Activated CD8-positive, alpha-beta T cell treated with anti-CD3 and anti-CD28 coated beads for 36 hours (primary cell): ENCODE measurements at regions not wholly inside any gene's neighbourhood (a gene's known extent, or its start where the extent isn't known, plus 50 kb on each side); places are given as distances from the start of the nearest gene placed in this dataset.

Experiments
- ATAC-seq: fragments of 200-7000 bp; cut with Tn5 transposase; one replicate; pipeline ENCODE4 v1.10.0; 2021; ENCODE audit warnings: mild to moderate bottlenecking, moderate library complexity
- CTCF ChIA-PET: fragments of 350-600 bp; sonication (Branson Sonifier 250); formaldehyde crosslinking; loops from one replicate; lab custom pipeline; 2021; ENCODE audit warnings: antibody characterized with exemption; lab: Charles Lee
- POLR2A ChIA-PET: fragments of 350-600 bp; sonication (Branson Sonifier 250); formaldehyde crosslinking; loops from one replicate; lab custom pipeline; 2021; ENCODE audit warnings: antibody characterized with exemption; lab: Charles Lee
- DNase-seq: peaks from one replicate; pipeline ENCODE4 v3.0.0-alpha.2; 2020
- H3K27ac Mint-ChIP-seq: one replicate; pipeline ENCODE4 v1.8.0; 2021; ENCODE audit warnings: mild to moderate bottlenecking, mixed read lengths
- H3K27me3 Mint-ChIP-seq: one replicate; pipeline ENCODE4 v1.8.0; 2021; ENCODE audit warnings: mixed read lengths
- H3K36me3 Mint-ChIP-seq: one replicate; pipeline ENCODE4 v1.8.0; 2021; ENCODE audit warnings: low read depth, mixed read lengths
- H3K4me1 Mint-ChIP-seq: one replicate; pipeline ENCODE4 v1.8.0; 2021; ENCODE audit warnings: low read depth, mixed read lengths
- H3K4me3 Mint-ChIP-seq: one replicate; pipeline ENCODE4 v1.8.0; 2021; ENCODE audit warnings: mild to moderate bottlenecking, moderate library complexity, mixed read lengths
- H3K9me3 Mint-ChIP-seq: one replicate; pipeline ENCODE4 v1.8.0; 2021; ENCODE audit warnings: mixed read lengths
- intact Hi-C: fragments of 100-400 bp; cut with micrococcal nuclease; formaldehyde crosslinking; loops from one replicate; pipeline ENCODE4 v1.10.0; 2022
- TF ChIP-seq, protein P1 (sequence below): fragments of 200-600 bp; IDR thresholded peaks from one replicate; pipeline ENCODE4 v1.8.0; 2022; ENCODE audit warnings: antibody characterized with exemption, mild to moderate bottlenecking

- Mint-ChIP-seq H3K27ac (no peak overlapping the region), H3K4me1 (no peaks in the 10 kb centered on the region), H3K9me3 (no peaks in the 10 kb centered on the region), H3K27me3 (no peaks in the 10 kb centered on the region), H3K36me3 (no peaks in the 10 kb centered on the region), H3K4me3 (no peak overlapping the region)
- ChIA-PET POLR2A (no interaction called here), CTCF (no interaction called here)
- ATAC-seq (no peak), DNase-seq (no peak)
- TF ChIP-seq, protein P1, sequence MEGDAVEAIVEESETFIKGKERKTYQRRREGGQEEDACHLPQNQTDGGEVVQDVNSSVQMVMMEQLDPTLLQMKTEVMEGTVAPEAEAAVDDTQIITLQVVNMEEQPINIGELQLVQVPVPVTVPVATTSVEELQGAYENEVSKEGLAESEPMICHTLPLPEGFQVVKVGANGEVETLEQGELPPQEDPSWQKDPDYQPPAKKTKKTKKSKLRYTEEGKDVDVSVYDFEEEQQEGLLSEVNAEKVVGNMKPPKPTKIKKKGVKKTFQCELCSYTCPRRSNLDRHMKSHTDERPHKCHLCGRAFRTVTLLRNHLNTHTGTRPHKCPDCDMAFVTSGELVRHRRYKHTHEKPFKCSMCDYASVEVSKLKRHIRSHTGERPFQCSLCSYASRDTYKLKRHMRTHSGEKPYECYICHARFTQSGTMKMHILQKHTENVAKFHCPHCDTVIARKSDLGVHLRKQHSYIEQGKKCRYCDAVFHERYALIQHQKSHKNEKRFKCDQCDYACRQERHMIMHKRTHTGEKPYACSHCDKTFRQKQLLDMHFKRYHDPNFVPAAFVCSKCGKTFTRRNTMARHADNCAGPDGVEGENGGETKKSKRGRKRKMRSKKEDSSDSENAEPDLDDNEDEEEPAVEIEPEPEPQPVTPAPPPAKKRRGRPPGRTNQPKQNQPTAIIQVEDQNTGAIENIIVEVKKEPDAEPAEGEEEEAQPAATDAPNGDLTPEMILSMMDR = no peak
- intact Hi-C loops = no loop called here
These were observed 107.1 kb upstream of the POU3F3 start for GRCh38 chr2:104746858-104747257.

DNA sequence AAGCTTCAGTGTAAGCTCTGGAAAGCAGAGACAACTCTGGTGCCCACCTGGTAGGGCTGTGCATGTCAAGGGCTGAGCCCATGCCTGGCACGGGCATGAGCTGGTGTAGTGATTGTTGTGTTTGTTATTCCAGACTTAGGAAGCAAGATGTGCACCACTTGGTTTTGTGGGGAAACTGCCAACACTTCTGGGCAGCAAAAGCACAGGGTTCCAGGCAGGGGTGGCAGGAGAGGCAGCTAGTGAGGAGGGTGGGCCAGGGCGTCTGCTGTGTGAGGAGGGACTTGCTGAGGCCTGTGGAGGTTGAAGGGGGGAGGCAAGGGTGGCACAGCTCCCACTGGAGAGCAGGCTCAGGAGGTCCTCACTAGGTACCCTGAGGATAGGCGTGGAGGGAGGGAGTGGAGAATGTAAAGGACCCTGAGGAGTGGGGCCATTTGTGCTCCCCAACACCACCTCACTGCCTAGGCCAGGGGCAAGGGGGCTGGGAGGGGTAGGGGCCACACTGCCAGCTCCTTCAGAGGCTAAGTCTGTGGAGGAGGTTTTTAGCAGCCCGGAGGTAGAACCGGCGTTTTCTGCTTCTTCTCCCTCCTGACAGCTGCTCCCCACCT lies 104.0 kb upstream of the POU3F3 start:
- intact Hi-C loops = no loop called here
- POLR2A ChIA-PET = no interaction called here
- CTCF ChIA-PET = no interaction called here
- Mint-ChIP-seq H3K4me3 (no peak overlapping the region), H3K9me3 (no peaks in the 10 kb centered on the region), H3K36me3 (no peaks in the 10 kb centered on the region), H3K27ac (no peak overlapping the region), H3K4me1 (no peaks in the 10 kb centered on the region), H3K27me3 (peaks cover 2% of the 10 kb centered on the region)
- TF ChIP-seq, protein P1 = no peak
- no peak for DNase-seq
- no peak for ATAC-seq

DNA sequence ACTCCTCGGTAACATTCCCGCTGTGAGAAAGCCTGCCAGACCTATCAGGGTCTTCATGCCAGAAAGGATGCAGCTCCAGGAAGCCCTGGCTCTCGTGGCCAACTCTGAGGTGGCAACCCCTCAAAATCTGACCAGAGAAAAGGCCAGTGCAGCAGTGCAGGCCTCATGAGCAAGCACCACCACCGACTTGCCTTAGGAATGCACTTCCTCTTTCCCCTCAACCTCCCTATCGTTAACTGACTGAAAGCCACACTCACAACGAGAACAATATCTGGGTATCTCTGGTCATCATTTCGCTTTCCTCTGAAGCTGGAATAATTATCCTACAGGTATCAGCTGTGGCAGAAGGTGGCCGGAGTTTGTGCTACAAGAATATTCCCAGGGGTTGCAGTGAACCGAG lies 101.4 kb upstream of the POU3F3 start:
- intact Hi-C loops = no loop called here
- DNase-seq (no peak), ATAC-seq (no peak)
- Mint-ChIP-seq H3K36me3 (no peaks in the 10 kb centered on the region), H3K27ac (no peak overlapping the region), H3K4me3 (no peak overlapping the region), H3K27me3 (peaks cover 2% of the 10 kb centered on the region), H3K4me1 (no peaks in the 10 kb centered on the region), H3K9me3 (no peaks in the 10 kb centered on the region)
- TF ChIP-seq, protein P1 = no peak
- CTCF ChIA-PET = no interaction called here
- POLR2A ChIA-PET = no interaction called here

DNA sequence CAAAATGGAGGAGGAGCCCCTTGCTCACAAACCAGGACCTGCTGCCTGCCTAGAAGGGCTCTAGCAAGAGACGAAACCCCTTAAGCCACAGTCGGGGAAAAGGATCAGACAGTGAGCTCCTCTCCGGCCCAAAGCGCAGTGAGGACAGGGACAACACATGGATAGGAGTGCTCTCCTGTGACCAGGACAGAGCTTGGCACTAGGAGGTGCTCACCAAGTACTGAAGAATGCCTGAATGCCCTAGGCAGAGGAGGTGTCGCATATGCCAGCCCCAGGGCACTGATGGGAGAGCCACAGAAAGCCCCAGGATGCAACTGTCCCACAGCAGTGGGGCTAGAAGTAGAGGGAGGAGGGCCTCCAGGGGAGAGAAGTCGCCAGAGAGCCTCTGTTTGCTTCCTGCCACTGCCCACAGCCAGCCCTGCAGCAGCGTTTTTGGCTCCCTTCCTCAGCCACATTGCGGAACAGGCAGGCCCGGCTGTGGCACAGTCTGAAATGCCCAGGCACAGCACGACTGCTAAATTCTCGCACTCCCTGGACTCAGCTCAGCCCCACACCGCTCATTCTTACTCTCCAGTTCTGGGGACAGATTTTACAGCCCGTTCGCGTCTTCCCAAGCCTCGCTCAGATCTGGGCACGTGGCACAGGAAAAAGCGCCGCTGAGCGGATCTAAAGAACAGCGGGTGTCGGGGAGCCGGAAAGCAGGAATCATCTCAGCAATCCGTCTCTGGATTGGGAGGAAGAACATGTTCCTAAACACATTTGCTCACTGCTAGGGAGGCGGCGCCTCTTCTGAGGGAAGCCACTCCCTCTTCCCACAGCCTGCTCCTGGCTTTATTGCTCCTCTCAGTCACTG lies 98.7 kb upstream of the POU3F3 start:
- POLR2A ChIA-PET = no interaction called here
- TF ChIP-seq, protein P1 = no peak
- CTCF ChIA-PET = no interaction called here
- Mint-ChIP-seq H3K9me3 (no peaks in the 10 kb centered on the region), H3K36me3 (no peaks in the 10 kb centered on the region), H3K4me3 (no peak overlapping the region), H3K4me1 (no peaks in the 10 kb centered on the region), H3K27me3 (peaks cover 6% of the 10 kb centered on the region), H3K27ac (no peak overlapping the region)
- no peak for DNase-seq
- ATAC-seq = no peak
- intact Hi-C loops = no loop called here

GRCh38 chr2:104756118-104756517 lies 97.8 kb upstream of the POU3F3 start:
- Mint-ChIP-seq H3K4me3 (no peak overlapping the region), H3K9me3 (no peaks in the 10 kb centered on the region), H3K4me1 (no peaks in the 10 kb centered on the region), H3K27me3 (peaks cover 6% of the 10 kb centered on the region), H3K27ac (no peak overlapping the region), H3K36me3 (no peaks in the 10 kb centered on the region)
- DNase-seq (no peak), ATAC-seq (no peak)
- ChIA-PET CTCF (no interaction called here), POLR2A (no interaction called here)
- TF ChIP-seq, protein P1 = no peak
- intact Hi-C loops = no loop called here
